ENCODE measurements at regions not wholly inside any gene's neighbourhood (a gene's known extent, or its start where the extent isn't known, plus 50 kb on each side); places are given as distances from the start of the nearest gene placed in this dataset.

DNA sequence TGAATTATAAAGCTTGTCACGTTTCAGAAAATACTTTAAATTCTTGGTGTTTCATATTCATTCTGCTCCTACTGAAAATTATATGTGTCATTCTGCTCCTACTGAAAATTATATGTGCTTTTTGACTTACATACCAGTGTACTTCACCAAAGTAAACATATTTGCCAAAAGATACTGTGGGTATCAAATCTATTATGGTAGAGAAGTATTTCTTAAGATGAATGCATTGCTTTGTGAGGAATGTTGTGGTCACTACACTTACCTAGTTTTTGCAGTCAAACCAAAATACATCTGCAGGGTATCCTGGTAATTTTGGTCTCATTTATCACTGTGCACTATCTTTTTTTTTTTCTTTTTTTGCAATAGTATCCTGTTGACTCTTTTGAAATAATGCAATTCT is 287.7 kb upstream of the MAD2L1 start:
- TF ChIP-seq, protein P1, sequence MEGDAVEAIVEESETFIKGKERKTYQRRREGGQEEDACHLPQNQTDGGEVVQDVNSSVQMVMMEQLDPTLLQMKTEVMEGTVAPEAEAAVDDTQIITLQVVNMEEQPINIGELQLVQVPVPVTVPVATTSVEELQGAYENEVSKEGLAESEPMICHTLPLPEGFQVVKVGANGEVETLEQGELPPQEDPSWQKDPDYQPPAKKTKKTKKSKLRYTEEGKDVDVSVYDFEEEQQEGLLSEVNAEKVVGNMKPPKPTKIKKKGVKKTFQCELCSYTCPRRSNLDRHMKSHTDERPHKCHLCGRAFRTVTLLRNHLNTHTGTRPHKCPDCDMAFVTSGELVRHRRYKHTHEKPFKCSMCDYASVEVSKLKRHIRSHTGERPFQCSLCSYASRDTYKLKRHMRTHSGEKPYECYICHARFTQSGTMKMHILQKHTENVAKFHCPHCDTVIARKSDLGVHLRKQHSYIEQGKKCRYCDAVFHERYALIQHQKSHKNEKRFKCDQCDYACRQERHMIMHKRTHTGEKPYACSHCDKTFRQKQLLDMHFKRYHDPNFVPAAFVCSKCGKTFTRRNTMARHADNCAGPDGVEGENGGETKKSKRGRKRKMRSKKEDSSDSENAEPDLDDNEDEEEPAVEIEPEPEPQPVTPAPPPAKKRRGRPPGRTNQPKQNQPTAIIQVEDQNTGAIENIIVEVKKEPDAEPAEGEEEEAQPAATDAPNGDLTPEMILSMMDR (IDR thresholded peaks at IDR 0.05), result no peak
- TF ChIP-seq POLR2A (IDR thresholded peaks at IDR 0.05) (no peak), POLR2AphosphoS5 (IDR thresholded peaks at IDR 0.05; ENCODE audit: insufficient read depth in 1 of 2, low read depth in 1 of 2) (no peak)
